Stimulated activated CD8-positive, alpha-beta memory T cell treated with anti-CD3 and anti-CD28 coated beads, Interleukin-7, amount 100 ng/mL, for 24 hours (primary cell): ENCODE measurements at regions not wholly inside any gene's neighbourhood (a gene's known extent, or its start where the extent isn't known, plus 50 kb on each side); places are given as distances from the start of the nearest gene placed in this dataset.

Source experiments
- DNase-seq: peaks from one replicate; pipeline ENCODE4 v3.0.0-alpha.2; 2020; ENCODE audit warnings: low read depth

DNA sequence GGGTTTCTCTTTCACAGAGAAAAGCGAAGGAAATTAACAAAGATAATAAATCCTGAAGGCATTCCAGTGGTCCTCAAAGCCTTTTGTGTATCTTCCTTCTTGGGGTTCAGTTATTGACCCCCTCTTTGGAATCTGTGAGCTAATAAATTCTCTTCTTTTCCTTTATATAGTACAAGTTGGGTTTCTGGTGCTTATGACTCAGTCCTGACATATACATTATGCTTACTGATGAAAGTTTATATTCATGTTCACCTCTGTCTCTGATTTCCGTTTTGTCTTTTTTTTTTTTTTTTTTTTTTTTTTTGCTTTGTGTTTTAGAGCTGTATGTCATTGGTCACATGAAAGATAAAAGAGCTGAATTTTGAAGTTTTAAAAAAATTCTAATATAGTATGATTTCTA, 230.7 kb upstream of the RBMS3 start:
- no peak for DNase-seq

DNA sequence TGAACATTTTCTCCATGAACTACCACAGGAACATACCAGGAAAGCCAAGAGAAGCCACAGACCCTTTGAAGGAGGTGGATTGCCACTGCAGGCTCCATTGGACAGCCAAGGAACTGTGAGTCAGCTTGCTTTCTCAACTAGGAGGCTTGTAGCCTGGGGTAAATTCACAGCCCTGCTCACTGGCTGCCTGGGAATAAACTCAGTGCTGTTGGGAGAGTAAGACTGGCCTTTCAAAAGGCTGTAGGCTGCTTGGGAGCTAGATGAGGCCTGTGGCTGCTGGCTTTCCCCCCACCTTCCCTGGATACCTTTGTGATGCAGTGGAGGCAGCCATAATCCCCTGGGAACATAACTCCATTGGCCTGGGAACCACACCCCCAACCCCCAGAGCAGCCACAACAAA, 223.5 kb upstream of the RBMS3 start:
- no peak for DNase-seq

DNA sequence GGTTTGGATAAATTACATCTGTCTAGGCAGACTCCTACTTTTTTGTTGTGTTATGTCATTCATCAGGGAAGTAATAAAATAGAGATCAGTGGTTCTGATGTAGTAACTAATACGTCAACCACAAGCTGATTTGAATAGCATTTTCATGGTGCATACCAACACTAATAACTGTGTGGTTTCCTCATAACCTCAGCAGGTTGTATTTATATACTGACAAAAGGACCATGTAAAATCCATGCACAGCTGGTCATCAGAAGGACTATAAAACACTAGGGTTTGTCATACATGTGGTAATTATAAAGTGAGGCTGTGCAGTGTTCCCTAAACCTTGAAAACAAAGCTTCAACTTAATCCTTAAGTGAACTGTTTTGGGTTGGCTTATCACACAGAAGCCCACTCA, 216.8 kb upstream of the RBMS3 start:
- DNase-seq: no peak

DNA sequence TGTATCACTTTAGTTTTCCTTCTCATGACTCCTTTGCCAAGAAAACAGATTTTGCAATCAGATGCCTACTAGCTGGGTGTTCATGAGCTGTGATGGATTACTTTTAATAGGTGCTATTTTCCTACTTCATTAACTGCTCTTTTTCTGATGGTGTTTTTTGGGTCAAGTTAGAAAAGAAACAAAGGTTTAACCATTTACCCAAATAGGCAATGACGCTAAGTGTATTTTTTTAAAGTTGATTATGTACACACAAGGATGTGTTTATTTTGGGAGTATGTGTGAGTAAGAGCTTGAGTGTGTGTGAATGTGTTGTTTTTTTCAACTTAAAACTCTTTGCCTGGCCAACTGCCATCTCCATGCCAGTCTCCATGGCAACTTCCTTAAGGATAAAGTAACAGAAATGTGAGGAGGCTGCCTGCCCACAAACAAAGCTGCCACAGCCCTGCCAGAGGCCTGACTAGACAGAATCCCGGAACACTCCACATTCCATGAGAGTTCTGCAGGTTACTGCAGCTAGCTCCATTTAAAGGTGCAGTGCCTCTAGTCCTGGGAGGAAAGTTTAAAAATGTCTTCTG, 215.6 kb upstream of the RBMS3 start:
- no peak for DNase-seq

DNA sequence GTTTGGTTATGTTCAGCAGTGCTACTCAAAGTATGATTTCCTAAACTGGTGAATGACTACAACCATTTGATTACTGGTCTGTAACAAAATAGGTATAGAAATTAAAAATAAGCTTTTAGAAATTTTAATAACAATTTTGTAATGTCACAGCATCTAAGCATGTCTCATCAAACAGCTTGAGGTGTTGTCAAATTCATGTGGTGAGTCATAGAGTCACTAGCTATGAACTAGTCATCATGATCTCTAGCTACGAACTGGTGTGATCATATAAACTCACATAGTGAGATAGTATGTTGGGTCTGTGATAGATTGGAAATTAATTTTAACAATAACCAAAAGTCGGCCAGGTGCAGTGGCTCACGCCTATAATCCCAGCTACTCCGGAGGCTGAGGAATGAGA, 213.9 kb upstream of the RBMS3 start:
- no peak for DNase-seq

DNA sequence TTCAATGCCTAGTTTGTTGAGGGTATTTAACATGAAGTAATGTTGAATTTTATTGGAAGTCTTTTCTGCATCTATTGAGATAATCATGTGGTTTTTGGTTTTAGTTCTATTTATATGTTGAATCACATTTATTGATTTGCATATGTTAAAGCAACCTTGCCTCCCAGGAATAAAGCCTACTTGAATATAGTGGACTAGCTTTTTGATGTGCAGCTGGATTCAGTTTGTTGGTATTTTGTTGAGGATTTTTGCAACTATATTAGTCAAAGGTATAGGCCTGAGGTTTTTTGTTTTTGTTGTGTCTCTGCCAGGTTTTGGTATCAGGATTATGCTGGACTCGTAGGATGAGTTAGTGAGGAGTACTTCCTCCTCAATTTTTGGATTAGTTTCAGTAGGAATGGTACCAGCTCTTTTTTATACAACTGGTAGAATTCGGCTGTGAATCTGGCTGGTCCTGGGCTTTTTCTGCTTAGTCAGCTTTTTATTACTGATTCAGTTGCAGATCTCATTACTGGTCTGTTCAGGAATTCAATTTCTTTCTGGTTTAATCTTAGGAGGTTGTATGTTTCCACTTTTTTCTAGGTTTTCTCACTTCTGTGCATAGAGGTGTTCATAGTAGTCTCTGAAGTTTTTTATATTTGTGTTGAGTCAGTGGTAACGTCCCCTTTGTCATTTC, 209.8 kb upstream of the RBMS3 start:
- DNase-seq: no peak

DNA sequence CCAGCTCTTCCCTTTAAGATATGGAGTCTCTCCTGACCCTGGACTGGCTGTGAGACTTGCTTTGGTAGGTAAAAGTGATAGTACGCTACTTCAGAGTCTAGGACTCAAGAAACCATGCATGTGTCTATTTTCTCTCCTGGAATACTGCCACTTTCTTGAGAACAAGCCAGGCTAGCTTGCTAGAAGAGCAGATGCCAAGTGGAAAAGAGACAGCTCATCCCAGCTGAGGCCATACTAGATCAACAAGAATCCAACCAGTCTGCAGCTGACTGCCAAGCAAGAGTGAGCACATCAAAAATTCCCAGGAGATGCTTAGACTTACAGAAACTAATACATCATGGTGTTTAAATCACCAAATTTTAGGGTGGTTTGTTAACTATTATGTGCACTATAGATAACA, 208.3 kb upstream of the RBMS3 start:
- no peak for DNase-seq

DNA sequence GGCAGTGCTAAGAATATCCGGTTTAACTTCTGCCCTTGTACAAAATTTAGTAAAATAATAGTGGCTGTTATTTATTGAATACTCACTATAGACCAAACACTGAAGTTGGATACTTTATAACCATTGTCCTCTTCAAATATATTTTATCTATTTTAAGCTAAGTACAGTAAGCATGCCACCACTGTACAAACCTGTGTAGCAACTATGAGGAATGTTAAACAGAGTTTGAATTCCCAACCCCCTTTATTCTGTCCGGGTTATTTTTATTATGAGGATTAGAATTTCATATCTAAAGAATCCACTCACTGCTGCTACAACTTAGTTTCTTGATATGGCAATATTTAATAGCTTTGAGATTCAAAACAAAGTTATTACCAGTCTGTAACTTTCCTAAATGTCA, 203.5 kb upstream of the RBMS3 start:
- no peak for DNase-seq

DNA sequence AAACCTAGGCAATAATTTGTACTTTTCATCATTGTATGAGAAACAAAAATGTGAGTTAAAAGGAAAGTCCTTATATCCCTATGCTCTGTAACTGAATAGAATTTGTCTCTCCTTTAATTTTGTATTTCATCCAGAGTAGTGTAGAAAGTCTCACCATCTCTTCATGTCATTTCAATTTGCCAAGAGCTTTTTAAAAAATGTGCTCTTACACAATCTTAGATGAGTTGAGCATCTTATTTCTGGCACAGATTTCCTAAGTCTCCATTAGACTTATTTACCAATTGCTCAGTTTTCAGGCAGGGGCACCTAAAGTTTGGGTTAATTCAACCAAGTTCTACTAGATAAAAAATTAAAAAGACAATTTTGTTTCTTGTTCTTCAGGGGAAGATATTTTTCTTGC, 201.5 kb upstream of the RBMS3 start:
- no peak for DNase-seq

DNA sequence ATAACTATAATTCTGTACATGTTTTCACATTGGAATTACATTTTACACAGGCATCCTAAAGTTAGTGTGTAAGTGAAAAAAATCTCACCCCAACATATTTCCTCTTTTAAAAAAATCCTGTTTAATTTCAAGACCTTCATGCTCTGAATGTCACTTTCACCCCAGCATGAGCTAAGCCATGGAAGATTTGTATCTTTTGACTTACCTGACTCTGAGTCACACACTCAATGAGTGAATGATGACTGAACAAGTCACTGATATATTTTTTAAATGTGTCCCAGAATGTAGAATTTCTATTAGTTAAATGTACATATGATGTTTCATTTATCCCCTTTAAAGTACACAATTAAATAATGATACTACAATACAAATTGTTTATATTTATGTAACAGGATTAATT, 199.9 kb upstream of the RBMS3 start:
- no peak for DNase-seq

DNA sequence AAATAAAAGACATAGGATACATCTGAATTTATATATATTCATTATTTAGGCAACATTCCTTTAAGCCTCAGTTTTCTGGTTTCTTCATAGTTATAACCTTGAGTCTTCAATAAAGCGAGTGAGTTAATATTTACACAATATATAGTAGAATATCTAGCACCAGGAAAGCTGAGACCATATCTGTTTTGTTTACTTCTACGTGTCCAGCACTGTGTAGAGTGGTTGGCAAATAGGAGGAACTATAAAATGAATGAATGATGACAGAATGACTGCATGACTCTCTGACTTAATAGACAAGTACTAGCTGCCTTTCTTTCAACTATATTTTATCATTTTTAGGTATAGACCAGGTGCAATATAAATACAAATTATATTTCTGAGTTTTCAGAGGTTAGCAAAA, 197.8 kb upstream of the RBMS3 start:
- no peak for DNase-seq

DNA sequence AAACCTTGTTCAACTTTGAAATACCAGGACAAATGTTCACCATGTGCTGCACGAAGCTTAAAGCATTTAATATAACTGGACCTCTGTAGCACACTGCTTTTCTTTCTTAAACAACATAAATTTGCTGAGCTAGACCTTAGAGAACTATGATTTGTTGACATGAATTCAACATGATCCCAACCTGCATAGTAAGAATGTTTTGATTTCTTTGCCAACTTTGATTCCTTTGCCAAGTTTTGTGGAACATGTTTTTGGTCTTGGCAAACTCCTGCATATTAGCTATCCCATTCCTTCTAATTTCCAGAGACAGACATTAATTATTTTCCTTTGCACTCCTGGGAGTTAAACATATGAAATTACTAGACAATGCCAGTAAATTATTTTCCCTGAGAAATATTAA, 197.2 kb upstream of the RBMS3 start:
- DNase-seq: no peak

DNA sequence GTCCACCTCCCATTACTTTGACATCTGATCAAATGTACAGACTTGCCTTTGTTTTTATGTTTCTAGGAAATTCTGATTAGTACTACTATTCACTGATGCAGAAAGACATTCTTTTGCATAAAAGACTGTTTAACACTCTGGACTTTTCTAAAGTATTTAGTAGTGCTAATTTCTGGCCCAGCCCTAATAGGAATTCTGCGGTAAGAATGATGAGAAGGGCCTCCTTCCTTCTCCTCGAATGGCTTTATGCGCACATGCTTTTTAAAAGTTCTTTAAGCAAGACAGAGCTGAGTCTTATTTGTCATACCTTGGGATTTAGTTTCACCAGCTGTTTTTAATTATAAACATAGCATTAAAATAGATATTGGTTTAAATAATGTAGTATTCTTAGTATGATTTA, 192.3 kb upstream of the RBMS3 start:
- DNase-seq: no peak

DNA sequence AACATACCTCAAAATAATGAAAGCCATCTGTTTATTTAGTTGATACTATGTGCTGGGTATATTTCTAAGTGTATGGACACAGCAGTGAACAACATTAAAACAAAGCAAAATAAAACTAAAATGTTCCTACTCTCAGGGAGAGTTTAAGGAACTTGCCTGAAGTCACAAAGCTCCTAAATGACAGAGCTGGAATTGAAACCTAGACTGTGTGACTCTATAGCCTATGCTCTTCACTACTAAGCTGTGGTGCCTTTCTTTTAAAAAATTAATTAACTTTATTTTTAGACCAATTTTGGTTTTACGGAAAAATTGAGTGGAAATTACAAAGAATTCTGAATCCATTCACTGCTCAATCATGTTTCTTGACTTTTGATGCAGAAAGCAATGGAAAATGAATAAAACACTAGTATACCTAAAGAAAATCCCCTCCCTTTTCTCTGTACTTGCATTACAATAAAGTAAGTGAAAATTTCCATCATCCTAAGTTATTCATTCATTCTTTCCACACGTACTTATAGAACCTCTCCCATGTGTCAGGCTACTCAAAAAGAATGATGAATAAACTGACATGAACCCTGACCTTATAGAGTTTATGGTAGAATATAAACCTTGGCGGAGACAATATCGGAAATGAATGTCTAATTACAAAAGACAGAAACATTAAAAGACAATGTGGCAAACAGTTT, 189.8 kb upstream of the RBMS3 start:
- no peak for DNase-seq

DNA sequence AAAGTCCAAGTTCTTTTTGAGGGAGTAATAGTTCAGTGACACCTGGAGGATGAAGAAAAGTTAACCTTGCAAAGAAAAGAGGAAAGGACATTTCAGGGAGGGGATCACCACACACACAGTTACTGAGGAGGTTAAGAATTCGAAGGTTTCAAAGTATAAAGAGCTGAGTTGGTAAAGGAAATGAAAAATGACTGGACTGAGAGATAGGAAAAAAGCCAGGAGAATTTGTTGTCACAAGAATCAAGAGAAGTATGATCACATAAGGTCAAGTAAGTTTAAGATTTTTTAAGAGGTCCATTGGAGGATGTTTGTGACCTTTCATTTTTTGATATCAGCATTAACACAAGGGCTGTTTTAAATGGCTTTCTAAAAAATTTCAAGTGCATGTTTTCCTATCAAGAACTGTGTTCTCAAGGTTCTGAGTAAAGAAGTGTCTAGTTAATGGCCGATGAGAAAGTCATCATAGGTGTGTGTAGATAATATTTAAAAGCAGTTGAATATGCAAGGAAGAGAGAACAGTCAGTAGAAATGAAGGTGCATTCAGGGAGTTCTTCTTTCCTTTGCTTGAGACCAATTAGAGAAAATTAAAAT, 189.2 kb upstream of the RBMS3 start:
- no peak for DNase-seq

DNA sequence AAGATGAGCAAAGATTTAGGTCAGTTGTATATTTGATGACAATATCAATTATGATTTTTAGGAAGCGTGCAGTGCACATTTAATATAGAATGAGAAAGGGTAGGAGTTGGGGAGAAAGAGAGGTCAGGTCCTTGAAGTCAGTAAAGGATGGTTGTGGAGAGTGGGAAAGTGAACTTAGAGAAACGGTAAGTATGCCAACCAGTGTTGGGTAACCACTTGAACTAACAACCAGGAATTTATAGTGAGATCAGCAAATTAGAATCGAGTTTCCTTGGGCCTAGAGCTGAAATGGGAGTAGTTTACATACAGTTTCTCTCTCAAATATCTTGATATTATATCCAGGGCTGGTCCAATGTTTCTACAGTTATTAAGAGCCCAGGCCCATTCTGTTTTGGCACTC, 188.5 kb upstream of the RBMS3 start:
- DNase-seq: no peak

DNA sequence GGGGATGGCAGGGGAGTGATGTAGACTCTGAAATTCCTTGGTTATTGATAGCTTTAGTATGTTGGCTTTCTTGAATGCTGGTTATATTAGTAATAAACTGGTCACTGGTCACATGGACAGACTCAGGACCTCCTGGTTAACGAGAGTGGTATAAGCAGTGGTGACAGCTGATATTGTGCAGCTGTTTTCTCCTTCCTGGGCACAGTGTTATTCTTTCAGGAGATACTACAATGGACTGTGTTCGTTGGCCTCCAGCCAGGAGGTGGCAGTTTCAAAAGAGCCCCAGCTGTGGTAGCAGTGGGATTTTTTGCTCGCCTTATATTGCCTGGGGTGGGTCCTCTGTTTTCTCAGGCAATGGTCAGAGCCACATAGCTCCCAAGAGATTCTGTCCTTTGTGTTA, 181.6 kb upstream of the RBMS3 start:
- no peak for DNase-seq

DNA sequence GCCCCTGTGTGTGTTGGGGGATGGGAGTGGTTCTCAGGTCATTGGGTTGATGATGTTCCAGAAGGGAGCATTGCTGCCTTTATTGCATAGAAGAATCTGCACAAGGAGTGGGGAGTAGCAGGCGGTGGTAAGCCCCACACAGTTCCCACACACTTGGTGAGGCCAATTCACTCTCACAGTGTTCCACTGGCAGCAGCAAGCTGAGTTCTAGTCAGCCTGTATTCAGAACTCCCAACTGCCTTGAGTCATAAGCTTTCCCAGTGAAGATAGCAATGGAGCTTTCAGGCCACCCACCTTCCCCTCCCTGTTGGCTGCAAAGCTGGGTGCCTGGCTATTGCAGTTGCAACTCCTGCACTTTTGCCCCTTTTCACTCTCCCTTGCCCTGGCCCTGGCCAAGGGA, 181.1 kb upstream of the RBMS3 start:
- DNase-seq: no peak

DNA sequence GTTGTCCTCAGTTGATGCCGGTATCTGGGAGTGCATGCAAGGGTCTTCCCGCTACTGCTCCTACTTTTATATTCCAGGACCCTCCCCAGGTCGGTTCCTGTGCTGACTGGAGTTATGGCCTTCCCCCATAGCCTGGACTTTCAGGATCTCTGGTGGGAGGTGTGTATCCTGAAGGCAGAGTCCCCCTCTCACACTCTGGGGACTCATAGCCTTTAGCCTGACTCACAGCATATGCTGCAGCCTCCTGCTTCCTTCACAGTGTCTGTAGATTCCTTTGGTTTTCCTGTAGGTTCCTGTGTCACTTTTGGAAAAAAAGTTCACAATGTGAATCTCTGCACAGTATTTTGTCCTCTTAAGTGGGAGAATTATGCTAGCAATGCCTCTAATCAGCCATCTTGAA, 180.6 kb upstream of the RBMS3 start:
- no peak for DNase-seq

DNA sequence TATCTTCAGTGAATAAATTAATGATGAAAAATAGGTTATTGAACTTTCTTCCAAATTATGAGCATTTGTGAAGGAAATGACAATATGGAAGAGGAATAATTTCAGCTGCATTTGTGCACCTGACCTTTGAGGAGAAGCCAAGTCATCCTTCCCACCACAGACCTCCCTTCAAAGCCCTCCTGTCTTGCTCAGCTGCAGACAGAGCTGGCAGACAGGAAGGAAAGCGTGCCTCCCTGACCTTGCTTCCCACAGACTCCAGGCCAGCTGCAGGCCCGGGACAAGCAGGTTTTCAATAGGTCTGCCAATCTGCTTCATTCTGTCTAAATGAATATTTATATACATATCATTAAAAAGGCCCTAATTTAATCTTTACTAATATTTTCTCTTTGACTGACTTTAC, 152.9 kb upstream of the RBMS3 start:
- no peak for DNase-seq

DNA sequence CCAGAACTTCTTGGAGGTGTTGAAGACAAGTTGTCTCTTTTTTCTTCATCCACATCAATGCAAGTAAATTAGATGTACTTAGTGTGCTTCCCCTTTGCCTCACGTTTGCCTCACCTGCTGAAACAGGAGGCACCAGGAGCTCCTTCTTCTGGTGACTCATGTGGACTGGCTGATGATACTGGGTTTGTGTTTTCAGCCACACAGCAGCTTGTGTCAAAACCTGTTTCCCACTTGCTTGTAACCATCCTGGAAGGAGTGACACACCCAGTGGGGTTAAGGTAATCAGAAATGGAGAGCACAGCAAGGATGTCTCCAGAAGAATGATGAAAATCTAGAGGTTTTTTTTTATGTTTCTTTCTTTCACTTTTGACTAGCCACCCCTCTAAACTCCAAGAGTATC, 143.3 kb upstream of the RBMS3 start:
- no peak for DNase-seq

DNA sequence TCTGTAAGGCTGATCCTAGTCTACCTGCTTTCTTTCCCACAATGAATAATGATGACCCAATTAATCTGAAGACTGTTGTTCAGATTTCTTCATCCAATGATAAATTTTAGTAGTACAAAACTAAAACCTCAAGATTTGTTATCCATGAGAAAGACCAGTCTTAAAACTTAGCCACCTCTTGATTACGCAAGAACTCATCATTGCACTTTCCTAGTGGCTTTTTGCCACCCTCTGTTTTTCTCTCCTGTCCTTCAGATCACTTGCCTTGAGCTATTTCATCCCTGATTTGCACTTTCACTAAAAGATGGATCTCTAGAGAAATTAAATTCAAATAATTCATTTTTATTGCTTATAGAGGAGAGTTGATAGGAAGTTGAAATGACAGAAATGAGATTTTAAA, 142.7 kb upstream of the RBMS3 start:
- DNase-seq: no peak

DNA sequence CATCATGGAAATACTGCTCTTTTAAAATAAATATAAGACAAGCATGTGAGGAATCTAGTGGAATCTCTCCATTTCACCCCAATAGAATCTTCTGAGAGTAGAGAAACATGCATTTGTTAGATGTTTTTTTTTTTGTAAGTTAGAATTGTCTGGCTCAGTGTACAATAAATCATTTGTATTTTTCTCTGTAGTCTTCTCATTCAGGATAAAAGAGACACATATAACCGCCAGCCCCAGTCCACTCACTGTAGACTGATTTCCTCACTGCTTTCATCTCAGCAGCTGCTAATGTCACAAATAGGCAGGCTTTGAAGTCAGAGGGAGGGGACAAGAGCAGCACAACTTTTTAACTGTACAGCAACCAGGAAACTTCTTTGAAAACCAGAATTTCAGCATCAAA, 140.2 kb upstream of the RBMS3 start:
- no peak for DNase-seq
